Midbrain (tissue), 1 donor: ENCODE measurements at regions not wholly inside any gene's neighbourhood (a gene's known extent, or its start where the extent isn't known, plus 50 kb on each side); places are given as distances from the start of the nearest gene placed in this dataset.
"Not testable (repeated sequence)": the region's sequence is repeated elsewhere in the genome, so short reads cannot be mapped to it uniquely, and the experiment has no call there.

Experiments
- DNase-seq: peaks from one replicate; lab custom pipeline; 2025; lab: John Stamatoyannopoulos, UW

GRCh38 chr10:33476757-33477273 is 142.3 kb upstream of the NRP1 start:
- DNase-seq = no peak

GRCh38 chr10:33473688-33474087 is 139.2 kb upstream of the NRP1 start:
- DNase-seq = no peak

- not testable (repeated sequence) for DNase-seq
These were observed 133.5 kb upstream of the NRP1 start for GRCh38 chr10:33468006-33468405.

GRCh38 chr10:33465747-33466146 is 131.3 kb upstream of the NRP1 start:
- no peak for DNase-seq

- no peak for DNase-seq
These were observed 128.5 kb upstream of the NRP1 start for GRCh38 chr10:33463011-33463410.

GRCh38 chr10:33461295-33461640 is 126.8 kb upstream of the NRP1 start:
- DNase-seq = no peak

GRCh38 chr10:33460505-33461294 is 126.2 kb upstream of the NRP1 start:
- DNase-seq = peak; percentile 1

- DNase-seq = no peak
These were observed 125.1 kb upstream of the NRP1 start for GRCh38 chr10:33459602-33460001.

GRCh38 chr10:33455029-33455428 is 120.6 kb upstream of the NRP1 start:
- DNase-seq = no peak

- no peak for DNase-seq
These were observed 120.1 kb upstream of the NRP1 start for GRCh38 chr10:33454554-33454953.

GRCh38 chr10:33453081-33454025 is 118.9 kb upstream of the NRP1 start:
- no peak for DNase-seq

GRCh38 chr10:33448421-33449140 is 114.1 kb upstream of the NRP1 start:
- no peak for DNase-seq

- DNase-seq = no peak
These were observed 107.1 kb upstream of the NRP1 start for GRCh38 chr10:33441561-33441960.

- no peak for DNase-seq
These were observed 100.5 kb upstream of the NRP1 start for GRCh38 chr10:33434933-33435332.

- no peak for DNase-seq
These were observed 94.2 kb upstream of the NRP1 start for GRCh38 chr10:33428682-33429081.

- DNase-seq = no peak
These were observed 88.7 kb upstream of the NRP1 start for GRCh38 chr10:33423154-33423529.

GRCh38 chr10:33422471-33423153 is 88.1 kb upstream of the NRP1 start:
- DNase-seq = no peak

GRCh38 chr10:33421789-33422462 is 87.5 kb upstream of the NRP1 start:
- no peak for DNase-seq

GRCh38 chr10:33419311-33419710 is 84.8 kb upstream of the NRP1 start:
- no peak for DNase-seq

GRCh38 chr10:33418301-33418700 is 83.8 kb upstream of the NRP1 start:
- DNase-seq = no peak

- no peak for DNase-seq
These were observed 82.2 kb upstream of the NRP1 start for GRCh38 chr10:33416691-33417090.
